ENCODE measurements at regions not wholly inside any gene's neighbourhood (a gene's known extent, or its start where the extent isn't known, plus 50 kb on each side); places are given as distances from the start of the nearest gene placed in this dataset.

DNA sequence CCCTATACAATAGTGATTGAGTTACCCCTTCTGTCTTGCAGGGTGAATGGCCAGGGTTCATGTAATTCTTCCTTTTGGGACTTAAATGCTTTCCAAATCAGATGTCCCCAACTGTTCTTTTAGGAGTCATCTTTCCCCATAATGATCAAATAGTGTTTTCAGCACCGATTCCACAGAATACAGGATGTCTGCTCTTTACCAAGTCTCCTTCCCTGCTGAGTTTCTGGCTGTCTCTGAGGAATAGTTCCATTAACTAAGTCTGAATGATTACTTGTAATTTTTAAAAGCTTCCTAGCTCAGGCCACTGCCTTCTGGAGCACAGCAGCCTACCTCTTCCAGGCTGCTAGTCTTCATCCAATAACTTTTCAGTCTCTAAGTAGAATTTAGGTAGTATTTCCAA lies 630.7 kb upstream of the ZNF608 start:
- TF ChIP-seq, protein P1, sequence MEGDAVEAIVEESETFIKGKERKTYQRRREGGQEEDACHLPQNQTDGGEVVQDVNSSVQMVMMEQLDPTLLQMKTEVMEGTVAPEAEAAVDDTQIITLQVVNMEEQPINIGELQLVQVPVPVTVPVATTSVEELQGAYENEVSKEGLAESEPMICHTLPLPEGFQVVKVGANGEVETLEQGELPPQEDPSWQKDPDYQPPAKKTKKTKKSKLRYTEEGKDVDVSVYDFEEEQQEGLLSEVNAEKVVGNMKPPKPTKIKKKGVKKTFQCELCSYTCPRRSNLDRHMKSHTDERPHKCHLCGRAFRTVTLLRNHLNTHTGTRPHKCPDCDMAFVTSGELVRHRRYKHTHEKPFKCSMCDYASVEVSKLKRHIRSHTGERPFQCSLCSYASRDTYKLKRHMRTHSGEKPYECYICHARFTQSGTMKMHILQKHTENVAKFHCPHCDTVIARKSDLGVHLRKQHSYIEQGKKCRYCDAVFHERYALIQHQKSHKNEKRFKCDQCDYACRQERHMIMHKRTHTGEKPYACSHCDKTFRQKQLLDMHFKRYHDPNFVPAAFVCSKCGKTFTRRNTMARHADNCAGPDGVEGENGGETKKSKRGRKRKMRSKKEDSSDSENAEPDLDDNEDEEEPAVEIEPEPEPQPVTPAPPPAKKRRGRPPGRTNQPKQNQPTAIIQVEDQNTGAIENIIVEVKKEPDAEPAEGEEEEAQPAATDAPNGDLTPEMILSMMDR (IDR thresholded peaks at IDR 0.05), result no peak
- TF ChIP-seq POLR2A (IDR thresholded peaks at IDR 0.05), result no peak
- no peak for TF ChIP-seq POLR2AphosphoS5 (IDR thresholded peaks at IDR 0.05)

Data from sigmoid colon (tissue), 4 donors.